Adrenal gland (tissue), 5 donors: ENCODE measurements at regions not wholly inside any gene's neighbourhood (a gene's known extent, or its start where the extent isn't known, plus 50 kb on each side); places are given as distances from the start of the nearest gene placed in this dataset.

Experiments used
- CTCF ChIP-seq, 6 experiments: fragments of 450-650 bp in 4 of 6; fragments of 200-600 bp in 2 of 6; sonication (generic) in 1 of 6; IDR thresholded peaks; 1 replicate in 5 of 6; 2 replicates in 1 of 6; pipeline versions ENCODE4 v1.5.1 to v1.8.0; 2016 to 2021; ENCODE audit warnings: antibody characterized with exemption in 6 of 6, mild to moderate bottlenecking in 2 of 6, moderate library complexity in 1 of 6
- POLR2A ChIP-seq, 2 donors: fragments of 450-650 bp; IDR thresholded peaks; one replicate each; pipeline ENCODE4 v1.6.1; 2017; ENCODE audit warnings: antibody characterized with exemption in 2 of 2, mild to moderate bottlenecking in 2 of 2, moderate library complexity in 1 of 2
- donor health status: DM: no; HTN: no; CAD: no.

- no peak for TF ChIP-seq CTCF (IDR thresholded peaks at IDR 0.05)
- no peak for TF ChIP-seq POLR2A (IDR thresholded peaks at IDR 0.05)
Measured at GRCh38 chr1:87600854-87601253, 272.2 kb downstream of the LMO4 start.
